SK-N-SH (cell line): ENCODE measurements at regions not wholly inside any gene's neighbourhood (a gene's known extent, or its start where the extent isn't known, plus 50 kb on each side); places are given as distances from the start of the nearest gene placed in this dataset.

Experiments used
- CTCF ChIA-PET: fragments of 300-600, 350-600 bp; formaldehyde crosslinking; extraction: SDS; loops from one replicate; lab custom pipeline; 2021; lab: Yijun Ruan, JAX
- POLR2A ChIA-PET: fragments of 350-600 bp; sonication (Branson Sonifier 250); formaldehyde crosslinking; extraction: SDS; loops from one replicate; lab custom pipeline; 2020; ENCODE audit warnings: antibody characterized with exemption, inconsistent platforms; lab: Yijun Ruan, JAX
- DNase-seq: peaks from one replicate; pipeline ENCODE4 v3.0.0; 2012
- H2AFZ ChIP-seq: fragments of 200-600 bp; sonication (generic); 2 replicates; pipeline ENCODE4 v1.8.1; 2016; ENCODE audit warnings: antibody characterized with exemption, mild to moderate bottlenecking, low read depth
- H3F3A ChIP-seq: fragments of 200-600 bp; sonication (generic); replicated peaks from 2 replicates; pipeline ENCODE3; 2016; ENCODE audit warnings: antibody characterized with exemption, mild to moderate bottlenecking; ENCODE audit not compliant: insufficient read depth
- H3K27ac ChIP-seq, 2 experiments: fragments of 200-500 bp in 1 of 2; fragments of 200-600 bp in 1 of 2; sonication (Bioruptor generic) in 1 of 2; sonication (generic), shearing (Covaris generic) in 1 of 2; 2 replicates each; pipeline versions ENCODE4 v1.5.1 to v1.6.1; 2014 to 2016; ENCODE audit warnings: low read depth in 2 of 2, inconsistent platforms in 1 of 2, low read length in 1 of 2, mild to moderate bottlenecking in 1 of 2, mixed read lengths in 1 of 2
- H3K27me3 ChIP-seq: fragments of 200-600 bp; sonication (generic), shearing (Covaris generic); 2 replicates; pipeline ENCODE4 v1.6.1; 2016; ENCODE audit warnings: mixed run types; ENCODE audit not compliant: insufficient read depth
- H3K36me3 ChIP-seq, 2 experiments: fragments of 200-500 bp in 1 of 2; fragments of 200-600 bp in 1 of 2; sonication (Bioruptor generic) in 1 of 2; sonication (generic) in 1 of 2; replicated peaks in 1 of 2; 2 replicates each; pipeline versions ENCODE3 to v1.5.1; 2014 to 2016; ENCODE audit warnings: low read length in 1 of 2, mild to moderate bottlenecking in 1 of 2; ENCODE audit not compliant: insufficient read depth in 2 of 2, control insufficient read depth in 1 of 2
- H3K4me1 ChIP-seq, 2 experiments: fragments of 200-500 bp in 1 of 2; fragments of 200-600 bp in 1 of 2; sonication (Bioruptor generic) in 1 of 2; sonication (generic), shearing (Covaris generic) in 1 of 2; 2 replicates each; pipeline versions ENCODE4 v1.5.1 to v1.6.1; 2014 to 2016; ENCODE audit warnings: low read depth in 1 of 2, low read length in 1 of 2, mixed run types in 1 of 2; ENCODE audit not compliant: insufficient read depth in 2 of 2, control insufficient read depth in 1 of 2
- H3K4me2 ChIP-seq: fragments of 200-600 bp; sonication (generic), shearing (Covaris generic); 2 replicates; pipeline ENCODE4 v1.6.1; 2017; ENCODE audit warnings: mixed run types
- H3K4me3 ChIP-seq, 2 experiments: fragments of 200-500 bp in 1 of 2; fragments of 200-600 bp in 1 of 2; sonication (Bioruptor generic) in 1 of 2; sonication (generic), shearing (Covaris generic) in 1 of 2; 2 replicates each; pipeline versions ENCODE4 v1.5.1 to v1.8.1; 2014 to 2016; ENCODE audit warnings: low read depth in 2 of 2, inconsistent platforms in 1 of 2, low read length in 1 of 2, mild to moderate bottlenecking in 1 of 2, mixed read lengths in 1 of 2, moderate library complexity in 1 of 2
- H3K79me2 ChIP-seq: fragments of 200-600 bp; sonication (generic); 2 replicates; pipeline ENCODE4 v1.8.1; 2017; ENCODE audit warnings: mild to moderate bottlenecking; ENCODE audit not compliant: insufficient read depth
- H3K9ac ChIP-seq: fragments of 200-600 bp; sonication (generic); 2 replicates; pipeline ENCODE4 v1.6.1; 2017; ENCODE audit warnings: mixed run types
- H3K9me2 ChIP-seq: fragments of 200-600 bp; sonication (generic); 2 replicates; pipeline ENCODE4 v1.6.1; 2017; ENCODE audit warnings: mixed run types
- H3K9me3 ChIP-seq: fragments of 200-600 bp; sonication (generic); 2 replicates; pipeline ENCODE4 v1.6.1; 2017; ENCODE audit warnings: mixed run types, mild to moderate bottlenecking, moderate library complexity
- H4K20me1 ChIP-seq: fragments of 200-600 bp; sonication (generic); 2 replicates; pipeline ENCODE4 v1.6.1; 2017; ENCODE audit warnings: mild to moderate bottlenecking, mixed run types; ENCODE audit not compliant: insufficient read depth
- EP300 ChIP-seq, 2 experiments: IDR thresholded peaks; 2 replicates each; pipeline versions ENCODE4 v1.4.0 to v1.6.1; 2012; ENCODE audit warnings: borderline replicate concordance in 1 of 2, low read depth in 1 of 2, low read length in 1 of 2
- EZH2phosphoT487 ChIP-seq: fragments of 200-600 bp; sonication (generic); IDR thresholded peaks from 2 replicates; pipeline ENCODE4 v1.6.1; 2017; ENCODE audit warnings: low read depth, mixed run types, mild to moderate bottlenecking, antibody characterized with exemption, moderate library complexity, borderline replicate concordance
- FOSL2 ChIP-seq: IDR thresholded peaks from 2 replicates; pipeline ENCODE4 v1.4.0; 2012; ENCODE audit warnings: low read depth, mild to moderate bottlenecking, moderate library complexity, borderline replicate concordance
- FOXJ3 ChIP-seq: sonication (generic); formaldehyde crosslinking; IDR thresholded peaks from 2 replicates; pipeline ENCODE4 v1.5.1; 2020; ENCODE audit warnings: mild to moderate bottlenecking, missing genetic modification reagents
- FOXM1 ChIP-seq: IDR thresholded peaks from 2 replicates; pipeline ENCODE4 v1.4.0; 2012; ENCODE audit warnings: low read depth, mild to moderate bottlenecking
- GATA2 ChIP-seq: sonication (generic); formaldehyde crosslinking; IDR thresholded peaks from 2 replicates; pipeline ENCODE4 v1.5.0; 2020; ENCODE audit warnings: mild to moderate bottlenecking, missing genetic modification reagents
- JUND ChIP-seq: IDR thresholded peaks from 2 replicates; pipeline ENCODE4 v1.4.0; 2012
- MEF2A ChIP-seq: IDR thresholded peaks from 2 replicates; pipeline ENCODE4 v1.4.0; 2012; ENCODE audit warnings: low read depth, borderline replicate concordance
- MXI1 ChIP-seq: IDR thresholded peaks from 2 replicates; pipeline ENCODE4 v1.6.1; 2012; ENCODE audit warnings: mild to moderate bottlenecking, low read depth, low read length, improper control_type of control experiment
- NFIC ChIP-seq: IDR thresholded peaks from 2 replicates; pipeline ENCODE4 v1.4.0; 2012; ENCODE audit warnings: borderline replicate concordance
- NRF1 ChIP-seq: IDR thresholded peaks from 2 replicates; pipeline ENCODE4 v1.6.1; 2012; ENCODE audit warnings: low read depth, mild to moderate bottlenecking, low read length
- POLR2AphosphoS5 ChIP-seq: IDR thresholded peaks from 2 replicates; pipeline ENCODE4 v1.6.1; 2012; ENCODE audit warnings: low read depth, low read length
- RAD21 ChIP-seq: IDR thresholded peaks from 2 replicates; pipeline ENCODE4 v1.6.1; 2012; ENCODE audit warnings: mild to moderate bottlenecking, low read length
- RCOR1 ChIP-seq: fragments of 150-350 bp; IDR thresholded peaks from 2 replicates; pipeline ENCODE4 v1.6.1; 2017; ENCODE audit warnings: antibody characterized with exemption, low read length
- RXRA ChIP-seq: IDR thresholded peaks from 2 replicates; pipeline ENCODE4 v1.4.0; 2012; ENCODE audit warnings: low read depth, mild to moderate bottlenecking, borderline replicate concordance
- TCF12 ChIP-seq: IDR thresholded peaks from 2 replicates; pipeline ENCODE4 v1.4.0; 2012
- TEAD4 ChIP-seq: IDR thresholded peaks from 2 replicates; pipeline ENCODE4 v1.4.0; 2012; ENCODE audit warnings: mild to moderate bottlenecking, borderline replicate concordance; ENCODE audit not compliant: insufficient read depth
- WGBS: methylation state at CpG from one replicate; pipeline ENCODE4 v1.1.6; 2017; ENCODE audit warnings: low lambda C conversion rate; 5-methylcytosine and 5-hydroxymethylcytosine counted together
- TF ChIP-seq, protein P1 (sequence below): IDR thresholded peaks from 2 replicates; pipeline ENCODE4; 2012
- TF ChIP-seq, protein P2 (sequence below): fragments of 150-350 bp; IDR thresholded peaks from 2 replicates; pipeline ENCODE4 v1.6.1; 2017; ENCODE audit warnings: antibody characterized with exemption, low read length, low read depth, borderline replicate concordance
- TF ChIP-seq, protein P3 (sequence below): fragments of 200-600 bp; sonication (generic); IDR thresholded peaks from 2 replicates; pipeline ENCODE4 v1.6.1; 2017; ENCODE audit warnings: antibody characterized with exemption, mild to moderate bottlenecking, moderate library complexity
- TF ChIP-seq, protein P4 (sequence below): fragments of 150-350 bp; IDR thresholded peaks from 2 replicates; pipeline ENCODE4 v1.6.1; 2016; ENCODE audit warnings: mild to moderate bottlenecking, low read depth, low read length
- TF ChIP-seq, protein P5 (sequence below): IDR thresholded peaks from 2 replicates; pipeline ENCODE4 v1.4.0; 2012; ENCODE audit warnings: low read depth

DNA sequence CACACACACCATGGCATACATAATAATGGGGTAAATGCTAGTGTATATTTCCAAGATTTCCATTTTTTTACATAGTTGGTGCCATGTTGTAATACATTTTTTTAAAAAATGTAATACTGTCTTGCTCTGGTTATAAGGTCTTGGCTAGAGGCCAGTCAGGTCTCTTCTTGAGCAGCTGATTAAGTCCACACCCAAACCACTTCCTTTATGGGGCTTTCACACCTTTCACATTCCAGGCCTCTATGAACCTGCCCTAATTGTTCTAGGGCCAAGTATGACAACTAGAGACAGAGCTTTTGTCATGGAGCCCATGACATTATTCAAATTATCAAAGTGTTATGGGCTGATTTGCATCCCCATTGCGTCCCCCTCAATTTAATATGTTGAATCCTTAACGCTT, 495.6 kb upstream of the CTNND2 start:
- H3K79me2 ChIP-seq: no peaks in the 10 kb centered on the region
- H3K36me3 ChIP-seq: no peaks in the 10 kb centered on the region
- H3K27ac ChIP-seq: no peak overlapping the region
- no peak overlapping the region for H2AFZ ChIP-seq
- POLR2A ChIA-PET: no interaction called here
- H3K4me3 ChIP-seq: no peak overlapping the region
- no peaks in the 10 kb centered on the region for H3K27me3 ChIP-seq
- DNase-seq: no peak
- H3K9me3 ChIP-seq: no peaks in the 10 kb centered on the region
- CTCF ChIA-PET: no interaction called here
- no peaks in the 10 kb centered on the region for H3K9me2 ChIP-seq
- no peaks in the 10 kb centered on the region for H4K20me1 ChIP-seq
- WGBS: 0% methylated on average over 2 of the region's 2 CpGs
- TF ChIP-seq, protein P1, sequence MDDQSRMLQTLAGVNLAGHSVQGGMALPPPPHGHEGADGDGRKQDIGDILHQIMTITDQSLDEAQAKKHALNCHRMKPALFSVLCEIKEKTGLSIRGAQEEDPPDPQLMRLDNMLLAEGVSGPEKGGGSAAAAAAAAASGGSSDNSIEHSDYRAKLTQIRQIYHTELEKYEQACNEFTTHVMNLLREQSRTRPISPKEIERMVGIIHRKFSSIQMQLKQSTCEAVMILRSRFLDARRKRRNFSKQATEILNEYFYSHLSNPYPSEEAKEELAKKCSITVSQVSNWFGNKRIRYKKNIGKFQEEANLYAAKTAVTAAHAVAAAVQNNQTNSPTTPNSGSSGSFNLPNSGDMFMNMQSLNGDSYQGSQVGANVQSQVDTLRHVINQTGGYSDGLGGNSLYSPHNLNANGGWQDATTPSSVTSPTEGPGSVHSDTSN: no peak
- no peak for TF ChIP-seq NFIC
- TF ChIP-seq TCF12: no peak
- TF ChIP-seq MXI1: no peak
- TF ChIP-seq, protein P2, sequence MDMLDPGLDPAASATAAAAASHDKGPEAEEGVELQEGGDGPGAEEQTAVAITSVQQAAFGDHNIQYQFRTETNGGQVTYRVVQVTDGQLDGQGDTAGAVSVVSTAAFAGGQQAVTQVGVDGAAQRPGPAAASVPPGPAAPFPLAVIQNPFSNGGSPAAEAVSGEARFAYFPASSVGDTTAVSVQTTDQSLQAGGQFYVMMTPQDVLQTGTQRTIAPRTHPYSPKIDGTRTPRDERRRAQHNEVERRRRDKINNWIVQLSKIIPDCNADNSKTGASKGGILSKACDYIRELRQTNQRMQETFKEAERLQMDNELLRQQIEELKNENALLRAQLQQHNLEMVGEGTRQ: no peak
- TF ChIP-seq FOSL2: no peak
- no peak for TF ChIP-seq FOXJ3 (CRISPR knock-in tag)
- TF ChIP-seq, protein P3, sequence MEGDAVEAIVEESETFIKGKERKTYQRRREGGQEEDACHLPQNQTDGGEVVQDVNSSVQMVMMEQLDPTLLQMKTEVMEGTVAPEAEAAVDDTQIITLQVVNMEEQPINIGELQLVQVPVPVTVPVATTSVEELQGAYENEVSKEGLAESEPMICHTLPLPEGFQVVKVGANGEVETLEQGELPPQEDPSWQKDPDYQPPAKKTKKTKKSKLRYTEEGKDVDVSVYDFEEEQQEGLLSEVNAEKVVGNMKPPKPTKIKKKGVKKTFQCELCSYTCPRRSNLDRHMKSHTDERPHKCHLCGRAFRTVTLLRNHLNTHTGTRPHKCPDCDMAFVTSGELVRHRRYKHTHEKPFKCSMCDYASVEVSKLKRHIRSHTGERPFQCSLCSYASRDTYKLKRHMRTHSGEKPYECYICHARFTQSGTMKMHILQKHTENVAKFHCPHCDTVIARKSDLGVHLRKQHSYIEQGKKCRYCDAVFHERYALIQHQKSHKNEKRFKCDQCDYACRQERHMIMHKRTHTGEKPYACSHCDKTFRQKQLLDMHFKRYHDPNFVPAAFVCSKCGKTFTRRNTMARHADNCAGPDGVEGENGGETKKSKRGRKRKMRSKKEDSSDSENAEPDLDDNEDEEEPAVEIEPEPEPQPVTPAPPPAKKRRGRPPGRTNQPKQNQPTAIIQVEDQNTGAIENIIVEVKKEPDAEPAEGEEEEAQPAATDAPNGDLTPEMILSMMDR: no peak
- TF ChIP-seq RAD21: no peak
- TF ChIP-seq, protein P4, sequence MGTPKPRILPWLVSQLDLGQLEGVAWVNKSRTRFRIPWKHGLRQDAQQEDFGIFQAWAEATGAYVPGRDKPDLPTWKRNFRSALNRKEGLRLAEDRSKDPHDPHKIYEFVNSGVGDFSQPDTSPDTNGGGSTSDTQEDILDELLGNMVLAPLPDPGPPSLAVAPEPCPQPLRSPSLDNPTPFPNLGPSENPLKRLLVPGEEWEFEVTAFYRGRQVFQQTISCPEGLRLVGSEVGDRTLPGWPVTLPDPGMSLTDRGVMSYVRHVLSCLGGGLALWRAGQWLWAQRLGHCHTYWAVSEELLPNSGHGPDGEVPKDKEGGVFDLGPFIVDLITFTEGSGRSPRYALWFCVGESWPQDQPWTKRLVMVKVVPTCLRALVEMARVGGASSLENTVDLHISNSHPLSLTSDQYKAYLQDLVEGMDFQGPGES: no peak
- no peak for TF ChIP-seq RCOR1
- no peak for TF ChIP-seq MEF2A
- TF ChIP-seq GATA2: no peak
- TF ChIP-seq JUND: no peak
- TF ChIP-seq, all 33 proteins: peak for 0
- Histone ChIP-seq H3K4me1 (no peaks in the 10 kb centered on the region), H3K9ac (no peak overlapping the region), H3K4me2 (no peak overlapping the region), H3F3A (no peaks in the 10 kb centered on the region)

DNA sequence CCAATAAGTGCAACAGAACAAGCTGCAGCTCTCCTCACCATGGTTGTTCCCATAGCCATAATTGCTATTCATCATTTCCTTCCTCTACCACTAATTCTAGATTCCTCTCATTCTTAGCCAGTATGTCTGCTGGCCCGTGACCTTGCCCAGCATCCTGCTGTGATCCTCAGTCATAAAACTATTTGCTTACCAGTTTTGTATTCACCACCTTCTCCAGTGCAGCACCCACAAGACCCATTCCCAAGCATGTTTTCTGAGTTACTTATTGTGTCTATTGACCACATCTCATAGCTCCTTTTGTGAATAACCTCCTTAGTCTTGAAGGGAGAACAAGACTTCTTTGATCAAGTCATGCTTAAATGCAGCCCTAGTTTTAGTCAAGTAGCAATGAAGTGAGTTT, 488.0 kb upstream of the CTNND2 start:
- Histone ChIP-seq H3K79me2 (no peaks in the 10 kb centered on the region), H4K20me1 (no peaks in the 10 kb centered on the region), H3K4me2 (no peak overlapping the region), H3F3A (no peaks in the 10 kb centered on the region), H3K9ac (no peak overlapping the region), H3K9me2 (no peaks in the 10 kb centered on the region), H3K9me3 (no peaks in the 10 kb centered on the region), H3K27ac (no peak overlapping the region), H2AFZ (no peak overlapping the region), H3K36me3 (no peaks in the 10 kb centered on the region), H3K27me3 (no peaks in the 10 kb centered on the region), H3K4me3 (no peak overlapping the region), H3K4me1 (no peaks in the 10 kb centered on the region)
- CTCF ChIA-PET: interaction anchor here (0.6 kb wide), 1 partner anchor 93 kb away, joined by 3 read pairs; no protein-coding TSS in a partner anchor
- 4% methylated on average over 1 of the region's 1 CpG for WGBS
- TF ChIP-seq FOXM1 (no peak), TEAD4 (no peak), FOSL2 (no peak), NRF1 (no peak), RXRA (no peak), JUND (no peak), EZH2phosphoT487 (no peak), NFIC (no peak), EP300 (IDR thresholded peaks at IDR 0.05; ENCODE audit: borderline replicate concordance in 1 of 2, low read depth in 1 of 2, low read length in 1 of 2) (no peak), RAD21 (no peak), POLR2AphosphoS5 (no peak), MEF2A (no peak), FOXJ3 (CRISPR knock-in tag) (no peak)
- TF ChIP-seq, protein P5, sequence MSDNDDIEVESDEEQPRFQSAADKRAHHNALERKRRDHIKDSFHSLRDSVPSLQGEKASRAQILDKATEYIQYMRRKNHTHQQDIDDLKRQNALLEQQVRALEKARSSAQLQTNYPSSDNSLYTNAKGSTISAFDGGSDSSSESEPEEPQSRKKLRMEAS: no peak
- POLR2A ChIA-PET: no interaction called here
- no peak for DNase-seq
